IMR-90 (cell line): ENCODE measurements at regions not wholly inside any gene's neighbourhood (a gene's known extent, or its start where the extent isn't known, plus 50 kb on each side); places are given as distances from the start of the nearest gene placed in this dataset.

ENCODE experiments used
- ATAC-seq: fragments of 200-7000 bp; cut with Tn5 transposase; 2 replicates; pipeline ENCODE4 v1.9.1; 2020; ENCODE audit warnings: low read depth, mild to moderate bottlenecking, moderate library complexity
- BruUV-seq: library from RNA; stranded (reverse); fragments of 400-500 nt; replicated peaks from 2 replicates; lab custom pipeline; 2021; lab: Mats Ljungman, UMichigan
- CTCF ChIA-PET: fragments of 300-600 bp; formaldehyde crosslinking; extraction: SDS; loops from one replicate; lab custom pipeline; 2021; ENCODE audit warnings: antibody characterized with exemption; lab: Yijun Ruan, JAX
- POLR2A ChIA-PET: fragments of 300-600 bp; sonication (Branson Sonifier 250); formaldehyde crosslinking; loops from one replicate; lab custom pipeline; 2022; ENCODE audit warnings: antibody characterized with exemption; ENCODE audit not compliant: unreplicated experiment; lab: Charles Lee
- DNase-seq: peaks from one replicate; pipeline ENCODE4 v3.0.0; 2013
- H2AFZ ChIP-seq: replicated peaks from 2 replicates; pipeline ENCODE3; 2013; ENCODE audit warnings: low read length, mild to moderate bottlenecking; ENCODE audit not compliant: poor library complexity
- H2AK5ac ChIP-seq: 2 replicates; pipeline ENCODE4 v1.6.1; 2013; ENCODE audit warnings: low read depth, low read length, inconsistent platforms
- H2AK9ac ChIP-seq: replicated peaks from 2 replicates; pipeline ENCODE3; 2013; ENCODE audit warnings: mild to moderate bottlenecking, low read depth, low read length, moderate library complexity; ENCODE audit not compliant: poor library complexity
- H2BK120ac ChIP-seq: 2 replicates; pipeline ENCODE4 v1.6.1; 2013; ENCODE audit warnings: low read depth, low read length, inconsistent platforms
- H2BK15ac ChIP-seq: 3 replicates; pipeline ENCODE4 v1.6.1; 2013; ENCODE audit warnings: low read depth, low read length, inconsistent platforms
- H2BK20ac ChIP-seq: 2 replicates; pipeline ENCODE4 v1.6.1; 2013; ENCODE audit warnings: low read depth, mild to moderate bottlenecking, inconsistent platforms, low read length, moderate library complexity
- H2BK5ac ChIP-seq: 2 replicates; pipeline ENCODE4 v1.6.1; 2013; ENCODE audit warnings: mild to moderate bottlenecking, low read depth, low read length, inconsistent platforms; ENCODE audit not compliant: poor library complexity, severe bottlenecking
- H3K14ac ChIP-seq: replicated peaks from 2 replicates; pipeline ENCODE4 v1.6.1; 2013; ENCODE audit warnings: low read depth, low read length, inconsistent platforms
- H3K18ac ChIP-seq: 2 replicates; pipeline ENCODE4 v1.6.1; 2013; ENCODE audit warnings: low read depth, low read length, control low read depth
- H3K23ac ChIP-seq: 2 replicates; pipeline ENCODE4 v1.6.1; 2013; ENCODE audit warnings: low read depth, low read length, inconsistent platforms
- H3K27ac ChIP-seq: 2 replicates; pipeline ENCODE4 v1.5.1; 2013; ENCODE audit warnings: mild to moderate bottlenecking, control low read depth, low read length; ENCODE audit not compliant: insufficient read depth
- H3K27me3 ChIP-seq: 2 replicates; pipeline ENCODE4 v1.6.1; 2013; ENCODE audit warnings: low read length; ENCODE audit not compliant: control insufficient read depth, insufficient read depth
- H3K36me3 ChIP-seq: 2 replicates; pipeline ENCODE4 v1.6.1; 2013; ENCODE audit warnings: low read length, mixed read lengths; ENCODE audit not compliant: control insufficient read depth, insufficient read depth
- H3K4ac ChIP-seq: 2 replicates; pipeline ENCODE4 v1.6.1; 2013; ENCODE audit warnings: low read depth, low read length, inconsistent platforms
- H3K4me1 ChIP-seq: 2 replicates; pipeline ENCODE4 v1.6.1; 2013; ENCODE audit warnings: low read length, mixed read lengths; ENCODE audit not compliant: control insufficient read depth, insufficient read depth
- H3K4me2 ChIP-seq: 2 replicates; pipeline ENCODE4 v1.6.1; 2013; ENCODE audit warnings: low read depth, mild to moderate bottlenecking, control low read depth, low read length, moderate library complexity
- H3K4me3 ChIP-seq: 2 replicates; pipeline ENCODE4 v1.5.1; 2013; ENCODE audit warnings: low read depth, mild to moderate bottlenecking, control low read depth, low read length, moderate library complexity; ENCODE audit not compliant: insufficient read depth
- H3K56ac ChIP-seq: 2 replicates; pipeline ENCODE4 v1.6.1; 2013; ENCODE audit warnings: low read length, inconsistent platforms; ENCODE audit not compliant: insufficient read depth; ENCODE audit errors: extremely low read depth
- H3K79me1 ChIP-seq, 2 experiments: 2 replicates each; pipeline ENCODE4 v1.6.1; 2013; ENCODE audit warnings: low read length in 2 of 2, inconsistent platforms in 1 of 2, low read depth in 1 of 2
- H3K9ac ChIP-seq: 2 replicates; pipeline ENCODE4 v1.6.1; 2013; ENCODE audit warnings: low read depth, low read length, control low read depth
- H3K9me1 ChIP-seq: 2 replicates; pipeline ENCODE4 v1.6.1; 2013; ENCODE audit warnings: low read length, inconsistent platforms; ENCODE audit not compliant: insufficient read depth
- H3K9me3 ChIP-seq: 2 replicates; pipeline ENCODE4 v1.6.1; 2013; ENCODE audit warnings: low read length; ENCODE audit not compliant: control insufficient read depth, insufficient read depth
- H4K20me1 ChIP-seq: 2 replicates; pipeline ENCODE4 v1.6.1; 2013; ENCODE audit warnings: low read length, inconsistent platforms; ENCODE audit not compliant: insufficient read depth
- H4K5ac ChIP-seq: 2 replicates; pipeline ENCODE4 v1.6.1; 2013; ENCODE audit warnings: mild to moderate bottlenecking, low read depth, low read length, control low read depth
- H4K8ac ChIP-seq, 2 experiments: 2 replicates each; pipeline ENCODE4 v1.6.1; 2013; ENCODE audit warnings: low read depth in 2 of 2, low read length in 2 of 2, control low read depth in 1 of 2, inconsistent platforms in 1 of 2
- H4K91ac ChIP-seq: 2 replicates; pipeline ENCODE4 v1.6.1; 2013; ENCODE audit warnings: low read depth, low read length, inconsistent platforms; ENCODE audit not compliant: insufficient read depth
- BHLHE40 ChIP-seq: fragments of 150-350 bp; IDR thresholded peaks from 2 replicates; pipeline ENCODE4 v1.6.1; 2016; ENCODE audit warnings: mild to moderate bottlenecking, low read depth, low read length
- CEBPB ChIP-seq: IDR thresholded peaks from 2 replicates; pipeline ENCODE4 v1.6.1; 2012; ENCODE audit warnings: low read depth, low read length, improper control_type of control experiment
- CHD1 ChIP-seq: IDR thresholded peaks from 2 replicates; pipeline ENCODE4 v1.6.1; 2012; ENCODE audit warnings: low read depth, low read length, improper control_type of control experiment
- CTCF ChIP-seq: conservative IDR thresholded peaks from 2 replicates; pipeline ENCODE4 v1.5.1; 2012; ENCODE audit warnings: mild to moderate bottlenecking, low read depth, low read length, improper control_type of control experiment
- ELK1 ChIP-seq: fragments of 150-350 bp; IDR thresholded peaks from 2 replicates; pipeline ENCODE4 v1.6.1; 2016; ENCODE audit warnings: low read depth, mild to moderate bottlenecking, low read length, moderate library complexity, borderline replicate concordance
- FOS ChIP-seq: fragments of 150-350 bp; IDR thresholded peaks from 2 replicates; pipeline ENCODE4 v1.6.1; 2016; ENCODE audit warnings: low read depth, low read length
- MAZ ChIP-seq: IDR thresholded peaks from 2 replicates; pipeline ENCODE4 v1.6.1; 2012; ENCODE audit warnings: low read depth, mild to moderate bottlenecking, low read length, improper control_type of control experiment, moderate library complexity, borderline replicate concordance
- MXI1 ChIP-seq: IDR thresholded peaks from 2 replicates; pipeline ENCODE4 v1.6.1; 2012; ENCODE audit warnings: low read depth, mild to moderate bottlenecking, low read length, moderate library complexity, borderline replicate concordance
- RAD21 ChIP-seq: IDR thresholded peaks from 2 replicates; pipeline ENCODE4 v1.6.1; 2012; ENCODE audit warnings: low read length, improper control_type of control experiment
- RCOR1 ChIP-seq: IDR thresholded peaks from 2 replicates; pipeline ENCODE4 v1.6.1; 2012; ENCODE audit warnings: mild to moderate bottlenecking, low read length, improper control_type of control experiment; ENCODE audit not compliant: insufficient replicate concordance
- RFX5 ChIP-seq: IDR thresholded peaks from 2 replicates; pipeline ENCODE4 v1.8.0; 2012; ENCODE audit warnings: low read depth, mild to moderate bottlenecking, low read length, moderate library complexity
- SMC3 ChIP-seq: fragments of 150-350 bp; IDR thresholded peaks from 2 replicates; pipeline ENCODE4 v1.6.1; 2016; ENCODE audit warnings: low read depth, mild to moderate bottlenecking, antibody characterized with exemption, low read length, moderate library complexity
- USF2 ChIP-seq: fragments of 150-350 bp; IDR thresholded peaks from 2 replicates; pipeline ENCODE4 v1.6.1; 2017; ENCODE audit warnings: mild to moderate bottlenecking, antibody characterized with exemption, low read length, low read depth
- WGBS, 2 experiments: methylation state at CpG; one replicate each; pipeline versions ENCODE4 v1.1.5 to v1.1.7; 2013; ENCODE audit warnings: missing lambda C conversion rate in 2 of 2; ENCODE audit not compliant: insufficient read length in 1 of 2; ENCODE audit errors: extremely low coverage in 2 of 2; 5-methylcytosine and 5-hydroxymethylcytosine counted together
- dilution Hi-C: fragments of 300-500 bp; cut with HindIII; formaldehyde crosslinking; loops from one replicate; pipeline ENCODE4 v1.14.3; 2018; ENCODE audit warnings: low sequenced_read_pairs; ENCODE audit not compliant: unreplicated experiment
- in situ Hi-C: fragments of 300-500 bp; cut with MboI; formaldehyde crosslinking; loops from 3 replicates; pipeline ENCODE4 v1.14.3; 2019; ENCODE audit warnings: low sequenced_read_pairs, inconsistent platforms, mixed read lengths
- intact Hi-C: fragments of 100-400 bp; cut with micrococcal nuclease; formaldehyde crosslinking; loops from 2 replicates; pipeline ENCODE4 v1.10.0; 2022

- WGBS, 2 experiments = 30% methylated on average over 4 of the region's 6 CpGs; no CpG with 5 or more reads in 1 of the 2 experiments
- Histone ChIP-seq H4K91ac (no peak overlapping the region), H3K18ac (no peak overlapping the region), H2AK5ac (no peak overlapping the region), H3K9me1 (no peaks in the 10 kb centered on the region), H3K79me1 (no peaks in the 10 kb centered on the region), H3K56ac (no peak overlapping the region), H3K27ac (no peak overlapping the region), H4K5ac (no peak overlapping the region), H3K4me2 (no peak overlapping the region), H2AFZ (no peak overlapping the region), H3K9me3 (0 out of 2 replicates have a peak, but pooled peaks cover 3% of the 10 kb centered on the region), H2BK20ac (no peak overlapping the region), H3K4me3 (no peak overlapping the region), H2BK15ac (no peak overlapping the region), H2BK120ac (no peak overlapping the region), H3K23ac (no peak overlapping the region), H3K36me3 (no peaks in the 10 kb centered on the region), H4K20me1 (no peaks in the 10 kb centered on the region), H3K9ac (no peak overlapping the region), H3K14ac (no peak overlapping the region), H2AK9ac (no peak overlapping the region), H3K4ac (no peak overlapping the region), H3K4me1 (no peaks in the 10 kb centered on the region), H3K27me3 (peaks cover 27% of the 10 kb centered on the region), H4K8ac (no peak overlapping the region), H2BK5ac (no peak overlapping the region)
- in situ Hi-C loops = no loop called here
- no peak for DNase-seq
- intact Hi-C loops = no loop called here
- no peak for ATAC-seq
- POLR2A ChIA-PET = no interaction called here
- BruUV-seq = no TSS peak
- dilution Hi-C loops = no loop called here
- CTCF ChIA-PET = no interaction called here
- TF ChIP-seq BHLHE40 = no peak
- no peak for TF ChIP-seq CHD1
- TF ChIP-seq CTCF = no peak
- TF ChIP-seq RFX5 = no peak
- TF ChIP-seq ELK1 = no peak
- no peak for TF ChIP-seq MAZ
- no peak for TF ChIP-seq RAD21
- no peak for TF ChIP-seq SMC3
- no peak for TF ChIP-seq RCOR1
- no peak for TF ChIP-seq MXI1
- TF ChIP-seq CEBPB = no peak
- no peak for TF ChIP-seq FOS
- TF ChIP-seq USF2 = no peak
Observed at GRCh38 chr9:126125577-126125976, 201.1 kb upstream of the MVB12B start.
